ENCODE measurements at regions not wholly inside any gene's neighbourhood (a gene's known extent, or its start where the extent isn't known, plus 50 kb on each side); places are given as distances from the start of the nearest gene placed in this dataset.

GRCh38 chr6:68256391-68256790, 378.7 kb upstream of the ADGRB3 start:
- Mint-ChIP-seq H3K27ac (ENCODE audit: unreplicated experiment) (no peak overlapping the region), H3K4me3 (ENCODE audit: unreplicated experiment) (no peak overlapping the region), H3K27me3 (ENCODE audit: low read depth) (no peaks in the 10 kb centered on the region), H3K9me3 (ENCODE audit: low read depth) (peaks cover 49% of the 10 kb centered on the region), H3K4me1 (ENCODE audit: low read depth) (peaks cover 11% of the 10 kb centered on the region), H3K36me3 (ENCODE audit: low read depth) (peaks cover 2% of the 10 kb centered on the region)
- TF ChIP-seq CTCF (IDR thresholded peaks at IDR 0.05) = no peak
- DNase-seq (ENCODE audit: low spot score) = no peak

GRCh38 chr6:68252632-68253031, 382.4 kb upstream of the ADGRB3 start:
- peaks cover 11% of the 10 kb centered on the region for H3K4me1 Mint-ChIP-seq (ENCODE audit: low read depth)
- no peak for DNase-seq (ENCODE audit: low spot score)
- H3K27me3 Mint-ChIP-seq (ENCODE audit: low read depth) = no peaks in the 10 kb centered on the region
- H3K36me3 Mint-ChIP-seq (ENCODE audit: low read depth) = peaks cover 2% of the 10 kb centered on the region
- H3K9me3 Mint-ChIP-seq (ENCODE audit: low read depth) = peaks cover 45% of the 10 kb centered on the region
- no peak for TF ChIP-seq CTCF (IDR thresholded peaks at IDR 0.05)
- H3K27ac Mint-ChIP-seq (ENCODE audit: unreplicated experiment) = no peak overlapping the region
- H3K4me3 Mint-ChIP-seq (ENCODE audit: unreplicated experiment) = no peak overlapping the region

GRCh38 chr6:68247782-68248181, 387.3 kb upstream of the ADGRB3 start:
- H3K36me3 Mint-ChIP-seq (ENCODE audit: low read depth) = no peaks in the 10 kb centered on the region
- no peaks in the 10 kb centered on the region for H3K4me1 Mint-ChIP-seq (ENCODE audit: low read depth)
- peaks cover 16% of the 10 kb centered on the region for H3K9me3 Mint-ChIP-seq (ENCODE audit: low read depth)
- DNase-seq (ENCODE audit: low spot score) = no peak
- no peak overlapping the region for H3K4me3 Mint-ChIP-seq (ENCODE audit: unreplicated experiment)
- H3K27ac Mint-ChIP-seq (ENCODE audit: unreplicated experiment) = no peak overlapping the region
- no peak for TF ChIP-seq CTCF (IDR thresholded peaks at IDR 0.05)
- peaks cover 2% of the 10 kb centered on the region for H3K27me3 Mint-ChIP-seq (ENCODE audit: low read depth)

GRCh38 chr6:68240726-68241125, 394.4 kb upstream of the ADGRB3 start:
- DNase-seq (ENCODE audit: low spot score) = no peak
- no peaks in the 10 kb centered on the region for H3K9me3 Mint-ChIP-seq (ENCODE audit: low read depth)
- H3K27ac Mint-ChIP-seq (ENCODE audit: unreplicated experiment) = no peak overlapping the region
- no peaks in the 10 kb centered on the region for H3K36me3 Mint-ChIP-seq (ENCODE audit: low read depth)
- H3K27me3 Mint-ChIP-seq (ENCODE audit: low read depth) = peaks cover 2% of the 10 kb centered on the region
- TF ChIP-seq CTCF (IDR thresholded peaks at IDR 0.05) = no peak
- H3K4me3 Mint-ChIP-seq (ENCODE audit: unreplicated experiment) = no peak overlapping the region
- no peaks in the 10 kb centered on the region for H3K4me1 Mint-ChIP-seq (ENCODE audit: low read depth)

- TF ChIP-seq CTCF (IDR thresholded peaks at IDR 0.05) = no peak
- no peaks in the 10 kb centered on the region for H3K36me3 Mint-ChIP-seq (ENCODE audit: low read depth)
- no peak overlapping the region for H3K4me3 Mint-ChIP-seq (ENCODE audit: unreplicated experiment)
- DNase-seq (ENCODE audit: low spot score) = no peak
- no peaks in the 10 kb centered on the region for H3K9me3 Mint-ChIP-seq (ENCODE audit: low read depth)
- H3K4me1 Mint-ChIP-seq (ENCODE audit: low read depth) = no peaks in the 10 kb centered on the region
- no peaks in the 10 kb centered on the region for H3K27me3 Mint-ChIP-seq (ENCODE audit: low read depth)
- H3K27ac Mint-ChIP-seq (ENCODE audit: unreplicated experiment) = no peak overlapping the region
Measured at GRCh38 chr6:68239034-68239433, 396.0 kb upstream of the ADGRB3 start.
